Tibial nerve (tissue), 4 donors: ENCODE measurements at regions not wholly inside any gene's neighbourhood (a gene's known extent, or its start where the extent isn't known, plus 50 kb on each side); places are given as distances from the start of the nearest gene placed in this dataset.
"Not testable (repeated sequence)": the region's sequence is repeated elsewhere in the genome, so short reads cannot be mapped to it uniquely, and the experiment has no call there.

Experiments used
- DNase-seq, 2 donors: peaks; one replicate each; pipeline ENCODE4 v3.0.0-alpha.2; 2019; ENCODE audit warnings: low spot score in 2 of 2
- H3K27ac ChIP-seq, 4 donors: fragments of 200-600 bp; sonication (generic) in 3 of 4; one replicate each; pipeline ENCODE4 v1.5.1; 2017 to 2019; ENCODE audit warnings: mild to moderate bottlenecking in 1 of 4
- H3K27me3 ChIP-seq, 2 donors: fragments of 200-600 bp; sonication (generic) in 1 of 2; one replicate each; pipeline versions ENCODE4 v1.5.1 to v1.6.0; 2017 to 2019
- H3K36me3 ChIP-seq, 3 donors: fragments of 200-600 bp; sonication (generic); one replicate each; pipeline ENCODE4 v1.5.1; 2018 to 2019
- H3K4me1 ChIP-seq, 4 donors: fragments of 200-600 bp; sonication (generic) in 3 of 4; one replicate each; pipeline ENCODE4 v1.5.1; 2017 to 2019
- H3K4me3 ChIP-seq, 4 donors: fragments of 200-600 bp; sonication (generic) in 3 of 4; one replicate each; pipeline ENCODE4 v1.5.1; 2017 to 2019; ENCODE audit warnings: mild to moderate bottlenecking in 1 of 4, moderate library complexity in 1 of 4
- H3K9me3 ChIP-seq, 4 donors: fragments of 200-600 bp; sonication (generic) in 3 of 4; one replicate each; pipeline ENCODE4 v1.5.1; 2017 to 2019
- CTCF ChIP-seq, 5 experiments: fragments of 200-600 bp in 3 of 5; fragments of 450-650 bp in 2 of 5; sonication (generic) in 3 of 5; IDR thresholded peaks; one replicate each; pipeline ENCODE4 v1.5.1; 2016 to 2019; ENCODE audit warnings: antibody characterized with exemption in 5 of 5, mild to moderate bottlenecking in 3 of 5, moderate library complexity in 2 of 5
- EP300 ChIP-seq, 2 donors: sonication (generic); formaldehyde crosslinking; IDR thresholded peaks; one replicate each; pipeline ENCODE4 v1.6.1; 2017; ENCODE audit warnings: antibody characterized with exemption in 2 of 2, mild to moderate bottlenecking in 1 of 2
- POLR2A ChIP-seq, 2 donors: fragments of 450-650 bp; IDR thresholded peaks; one replicate each; pipeline ENCODE4 v1.6.1; 2017; ENCODE audit warnings: antibody characterized with exemption in 2 of 2, mild to moderate bottlenecking in 2 of 2, moderate library complexity in 2 of 2
- WGBS, 2 donors: methylation state at CpG; one replicate each; pipeline ENCODE4 v1.1.5; 2018; 5-methylcytosine and 5-hydroxymethylcytosine counted together

DNA sequence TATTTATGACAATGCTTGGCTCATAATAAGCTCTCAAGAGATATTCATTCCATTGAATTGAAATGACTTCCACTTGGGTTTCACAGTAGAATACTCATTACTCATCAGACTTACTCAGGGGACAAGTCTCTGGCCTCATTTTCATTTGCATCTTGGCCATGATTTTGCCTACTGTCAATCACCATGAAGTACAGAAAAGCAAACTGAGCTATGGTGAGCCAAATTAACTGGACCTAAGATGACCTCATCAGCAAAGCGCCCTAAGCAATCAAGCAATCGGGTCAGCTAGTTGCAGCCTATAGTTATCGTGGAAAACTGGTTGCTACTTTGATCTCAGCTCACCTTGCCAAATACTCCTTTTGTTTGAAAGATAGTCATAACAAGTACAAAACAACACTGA lies 494.7 kb upstream of the SLC35B3 start:
- WGBS, 2 donors: 91 to 97% methylated on average over 3 of the region's 3 CpGs
- no peak for TF ChIP-seq POLR2A (IDR thresholded peaks at IDR 0.05)
- TF ChIP-seq EP300 (IDR thresholded peaks at IDR 0.05): no peak
- TF ChIP-seq CTCF (IDR thresholded peaks at IDR 0.05): no peak
- H3K27me3 ChIP-seq: no peaks in the 10 kb centered on the region
- H3K9me3 ChIP-seq: no peaks in the 10 kb centered on the region
- DNase-seq: no peak
- H3K4me3 ChIP-seq: no peak overlapping the region
- no peak overlapping the region for H3K27ac ChIP-seq
- H3K36me3 ChIP-seq: no peaks in the 10 kb centered on the region
- no peaks in the 10 kb centered on the region for H3K4me1 ChIP-seq

GRCh38 chr6:8920244-8920643 lies 484.9 kb upstream of the SLC35B3 start:
- 88 to 95% methylated on average over 1 of the region's 1 CpG for WGBS, 2 donors
- not testable (repeated sequence) for H3K36me3 ChIP-seq, H3K27me3 ChIP-seq, DNase-seq, H3K4me3 ChIP-seq, H3K4me1 ChIP-seq, H3K9me3 ChIP-seq, H3K27ac ChIP-seq

DNA sequence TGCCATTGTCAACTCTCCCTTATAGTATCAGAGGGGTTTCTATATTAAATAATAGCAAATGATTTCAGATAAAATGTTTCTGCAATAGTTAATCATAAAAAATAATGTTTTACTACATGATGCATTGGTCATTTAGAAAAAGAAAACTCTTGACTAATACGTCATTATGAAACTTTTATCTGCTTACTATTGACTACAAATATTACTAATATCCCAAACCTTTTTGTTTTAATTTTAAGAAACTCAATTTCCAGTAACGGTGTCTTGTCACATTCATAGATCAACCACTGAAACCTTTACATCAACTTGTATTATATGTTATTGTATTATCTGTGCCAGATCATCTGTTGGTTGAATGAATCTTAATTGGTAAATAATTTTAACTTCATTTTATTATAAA lies 482.9 kb upstream of the SLC35B3 start:
- Histone ChIP-seq H3K4me3 (no peak overlapping the region), H3K27ac (no peak overlapping the region), H3K9me3 (peaks cover 0 to 5% (median 0%) of the 10 kb centered on the region in 4 donors), H3K27me3 (no peaks in the 10 kb centered on the region), H3K4me1 (no peaks in the 10 kb centered on the region), H3K36me3 (no peaks in the 10 kb centered on the region)
- 90 to 91% methylated on average over 2 of the region's 2 CpGs for WGBS, 2 donors
- DNase-seq: no peak
- TF ChIP-seq CTCF (IDR thresholded peaks at IDR 0.05) (no peak), POLR2A (IDR thresholded peaks at IDR 0.05) (no peak), EP300 (IDR thresholded peaks at IDR 0.05) (no peak)

DNA sequence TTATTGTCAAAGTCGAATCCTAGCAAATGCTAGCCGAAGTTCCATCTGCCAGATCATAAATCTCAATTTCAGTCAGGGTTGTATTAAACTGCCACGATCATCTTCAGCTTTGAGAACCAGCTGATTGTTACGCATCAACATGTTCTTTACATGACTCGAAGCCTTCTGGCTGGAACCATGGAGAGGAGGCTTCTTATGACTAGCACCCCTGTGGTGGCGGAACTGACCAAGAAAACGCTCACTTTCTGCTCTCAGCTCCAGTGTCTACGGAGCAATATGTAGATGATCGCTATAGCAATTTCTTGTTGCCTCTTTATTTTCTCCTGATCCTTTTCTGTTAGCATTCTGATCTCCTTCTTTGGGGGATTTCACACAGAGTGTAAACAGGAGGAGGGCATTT lies 479.4 kb upstream of the SLC35B3 start:
- TF ChIP-seq EP300 (IDR thresholded peaks at IDR 0.05) (no peak), POLR2A (IDR thresholded peaks at IDR 0.05) (no peak)
- Histone ChIP-seq H3K9me3 (peaks cover 0 to 25% (median 0%) of the 10 kb centered on the region in 4 donors), H3K27me3 (no peaks in the 10 kb centered on the region), H3K36me3 (no peaks in the 10 kb centered on the region), H3K4me3 (no peak overlapping the region), H3K27ac (no peak overlapping the region), H3K4me1 (no peaks in the 10 kb centered on the region)
- DNase-seq: no peak
- WGBS, 2 donors: 77 to 83% methylated on average over 9 of the region's 9 CpGs

DNA sequence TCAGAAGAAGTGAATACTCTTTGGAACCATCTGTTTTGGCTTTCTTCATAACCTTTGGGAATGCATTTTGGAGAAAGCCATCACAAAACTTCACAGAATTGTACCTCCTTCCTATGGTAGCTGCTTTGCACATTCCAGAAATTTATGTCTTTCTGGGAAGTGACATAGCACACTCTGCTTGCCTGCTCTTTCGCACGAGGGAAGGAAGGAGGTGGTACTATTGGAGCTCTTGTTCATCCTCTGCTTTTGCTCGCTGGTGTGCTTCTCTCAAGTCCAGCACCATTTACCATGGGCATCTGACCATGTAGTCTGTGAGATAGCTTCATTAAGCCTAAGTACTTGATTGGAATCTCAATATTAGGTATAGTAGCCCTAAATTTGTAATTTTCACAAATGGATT lies 473.3 kb upstream of the SLC35B3 start:
- Histone ChIP-seq H3K27me3 (no peaks in the 10 kb centered on the region), H3K4me3 (no peak overlapping the region), H3K36me3 (no peaks in the 10 kb centered on the region), H3K9me3 (peaks cover 0 to 24% (median 0%) of the 10 kb centered on the region in 4 donors), H3K4me1 (no peaks in the 10 kb centered on the region), H3K27ac (no peak overlapping the region)
- TF ChIP-seq POLR2A (IDR thresholded peaks at IDR 0.05) (no peak), EP300 (IDR thresholded peaks at IDR 0.05) (no peak), CTCF (IDR thresholded peaks at IDR 0.05) (no peak)
- 31 to 36% methylated on average over 3 of the region's 3 CpGs for WGBS, 2 donors
- DNase-seq: no peak

DNA sequence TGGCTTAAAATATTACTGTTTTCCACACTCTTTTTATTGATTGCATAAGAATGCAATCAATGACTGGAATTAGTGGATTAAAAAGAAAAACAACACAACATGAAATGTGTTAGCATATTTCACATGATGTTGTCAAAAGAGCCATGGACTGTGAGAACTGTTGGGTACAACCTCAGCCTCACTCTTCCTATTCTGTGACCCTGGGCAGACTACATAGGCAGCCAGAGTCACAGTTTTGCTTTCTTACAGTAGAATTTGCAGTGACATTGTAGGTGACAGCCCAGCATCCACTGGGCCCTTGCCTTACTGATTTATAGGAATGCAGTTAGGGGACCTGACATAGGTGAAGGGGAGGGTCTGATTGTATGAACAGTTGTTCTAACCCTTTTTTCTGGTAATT lies 471.4 kb upstream of the SLC35B3 start:
- no peaks in the 10 kb centered on the region for H3K27me3 ChIP-seq
- H3K9me3 ChIP-seq: peaks cover 0 to 9% (median 0%) of the 10 kb centered on the region in 4 donors
- no peak for DNase-seq
- H3K4me1 ChIP-seq: no peaks in the 10 kb centered on the region
- TF ChIP-seq CTCF (IDR thresholded peaks at IDR 0.05): no peak
- TF ChIP-seq EP300 (IDR thresholded peaks at IDR 0.05): no peak
- no peak for TF ChIP-seq POLR2A (IDR thresholded peaks at IDR 0.05)
- H3K36me3 ChIP-seq: no peaks in the 10 kb centered on the region
- no peak overlapping the region for H3K27ac ChIP-seq
- no peak overlapping the region for H3K4me3 ChIP-seq
